Chondrocyte (in vitro differentiated cells): ENCODE measurements at regions not wholly inside any gene's neighbourhood (a gene's known extent, or its start where the extent isn't known, plus 50 kb on each side); places are given as distances from the start of the nearest gene placed in this dataset.

Source experiments
- DNase-seq: peaks from one replicate; pipeline ENCODE4 v3.0.0; 2021; ENCODE audit warnings: mixed read lengths, low spot score
- H3K27ac Mint-ChIP-seq: one replicate; pipeline ENCODE4 v1.8.0; 2021; ENCODE audit warnings: mild to moderate bottlenecking, moderate library complexity, mixed read lengths; ENCODE audit not compliant: unreplicated experiment
- H3K27me3 Mint-ChIP-seq: 2 replicates; pipeline ENCODE4 v1.8.0; 2021; ENCODE audit warnings: low read depth, mixed read lengths
- H3K36me3 Mint-ChIP-seq: 2 replicates; pipeline ENCODE4 v1.8.0; 2021; ENCODE audit warnings: low read depth, mixed read lengths
- H3K4me1 Mint-ChIP-seq: 2 replicates; pipeline ENCODE4 v1.8.0; 2021; ENCODE audit warnings: low read depth, mild to moderate bottlenecking, mixed read lengths
- H3K4me3 Mint-ChIP-seq: one replicate; pipeline ENCODE4 v1.8.0; 2021; ENCODE audit warnings: mild to moderate bottlenecking, moderate library complexity, mixed read lengths; ENCODE audit not compliant: unreplicated experiment
- H3K9me3 Mint-ChIP-seq: 2 replicates; pipeline ENCODE4 v1.8.0; 2021; ENCODE audit warnings: low read depth, mixed read lengths
- TF ChIP-seq, protein P1 (sequence below): fragments of 200-600 bp; sonication (generic); IDR thresholded peaks from 2 replicates; pipeline ENCODE4 v1.5.0; 2021; ENCODE audit warnings: antibody characterized with exemption, mild to moderate bottlenecking, moderate library complexity

DNA sequence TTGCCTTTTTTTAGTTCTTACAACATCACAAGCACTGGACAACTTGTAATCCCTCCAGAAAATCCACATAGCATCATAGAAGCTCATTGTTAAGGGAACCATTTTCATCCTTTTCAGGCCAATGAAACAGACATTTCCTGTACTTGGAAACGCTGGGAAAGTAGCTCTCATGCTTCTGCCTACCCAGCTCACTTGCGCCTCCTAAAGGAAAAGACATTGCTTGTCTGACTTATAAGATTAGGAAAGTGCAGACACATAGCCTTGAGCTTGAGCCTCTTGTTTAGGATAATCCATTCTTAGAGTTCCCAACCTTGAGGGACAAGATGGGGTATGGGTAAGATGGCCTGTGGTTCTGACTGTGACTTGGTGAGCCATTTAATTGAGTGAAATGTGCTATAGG is 589.5 kb downstream of the NOVA1 start:
- H3K4me3 Mint-ChIP-seq: no peak overlapping the region

DNA sequence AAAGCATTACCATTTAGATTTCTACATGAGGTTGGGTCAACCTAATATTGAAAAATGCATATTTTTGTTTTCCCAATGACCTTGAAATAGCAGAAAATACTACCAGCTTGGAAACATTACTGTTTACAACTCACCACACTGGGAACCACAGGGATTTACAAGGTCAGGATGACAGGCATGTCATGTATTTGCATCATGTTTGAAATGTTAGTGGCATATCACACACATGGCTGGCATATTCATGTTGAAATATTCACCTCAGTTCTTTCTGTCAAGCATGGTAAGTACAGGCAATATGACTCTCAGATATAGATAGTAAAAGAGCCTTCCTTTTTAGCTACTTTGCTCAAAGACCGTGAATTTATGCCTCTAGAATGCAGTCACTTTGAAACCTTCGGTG is 593.5 kb downstream of the NOVA1 start:
- TF ChIP-seq, protein P1, sequence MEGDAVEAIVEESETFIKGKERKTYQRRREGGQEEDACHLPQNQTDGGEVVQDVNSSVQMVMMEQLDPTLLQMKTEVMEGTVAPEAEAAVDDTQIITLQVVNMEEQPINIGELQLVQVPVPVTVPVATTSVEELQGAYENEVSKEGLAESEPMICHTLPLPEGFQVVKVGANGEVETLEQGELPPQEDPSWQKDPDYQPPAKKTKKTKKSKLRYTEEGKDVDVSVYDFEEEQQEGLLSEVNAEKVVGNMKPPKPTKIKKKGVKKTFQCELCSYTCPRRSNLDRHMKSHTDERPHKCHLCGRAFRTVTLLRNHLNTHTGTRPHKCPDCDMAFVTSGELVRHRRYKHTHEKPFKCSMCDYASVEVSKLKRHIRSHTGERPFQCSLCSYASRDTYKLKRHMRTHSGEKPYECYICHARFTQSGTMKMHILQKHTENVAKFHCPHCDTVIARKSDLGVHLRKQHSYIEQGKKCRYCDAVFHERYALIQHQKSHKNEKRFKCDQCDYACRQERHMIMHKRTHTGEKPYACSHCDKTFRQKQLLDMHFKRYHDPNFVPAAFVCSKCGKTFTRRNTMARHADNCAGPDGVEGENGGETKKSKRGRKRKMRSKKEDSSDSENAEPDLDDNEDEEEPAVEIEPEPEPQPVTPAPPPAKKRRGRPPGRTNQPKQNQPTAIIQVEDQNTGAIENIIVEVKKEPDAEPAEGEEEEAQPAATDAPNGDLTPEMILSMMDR: no peak
- Mint-ChIP-seq H3K36me3 (no peaks in the 10 kb centered on the region), H3K27ac (no peak overlapping the region), H3K4me1 (no peaks in the 10 kb centered on the region), H3K9me3 (peaks cover 8% of the 10 kb centered on the region), H3K4me3 (no peak overlapping the region), H3K27me3 (no peaks in the 10 kb centered on the region)
- no peak for DNase-seq

More for the DNA sequence above, 589.5 kb downstream of the NOVA1 start:
- Mint-ChIP-seq H3K27me3 (no peaks in the 10 kb centered on the region), H3K4me1 (no peaks in the 10 kb centered on the region), H3K27ac (no peak overlapping the region), H3K9me3 (peaks cover 17% of the 10 kb centered on the region), H3K36me3 (no peaks in the 10 kb centered on the region)
- no peak for DNase-seq
- TF ChIP-seq, protein P1: no peak

DNA sequence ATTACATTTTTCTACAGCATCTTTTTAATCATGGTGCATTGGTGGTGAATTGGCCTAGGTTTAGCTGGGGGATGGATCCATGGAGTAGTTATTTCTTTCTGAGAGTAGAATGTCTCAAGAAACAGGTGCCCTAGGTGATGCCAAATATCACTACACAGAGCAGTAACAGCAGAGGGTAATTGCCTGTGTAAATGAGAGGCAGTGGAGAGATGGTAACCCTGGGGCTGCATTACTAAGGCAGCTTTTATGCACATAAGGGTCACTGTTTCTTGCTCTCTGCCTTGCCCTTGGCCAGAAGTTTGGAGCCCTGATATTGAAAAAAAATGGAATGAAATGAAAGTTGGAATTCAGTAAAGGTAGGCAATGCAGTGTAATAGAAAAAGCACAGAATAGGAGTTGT is 604.0 kb downstream of the NOVA1 start:
- H3K9me3 Mint-ChIP-seq: peaks cover 10% of the 10 kb centered on the region
- no peaks in the 10 kb centered on the region for H3K4me1 Mint-ChIP-seq
- DNase-seq: no peak
- H3K27ac Mint-ChIP-seq: no peak overlapping the region
- TF ChIP-seq, protein P1: no peak
- no peaks in the 10 kb centered on the region for H3K36me3 Mint-ChIP-seq
- no peak overlapping the region for H3K4me3 Mint-ChIP-seq
- H3K27me3 Mint-ChIP-seq: no peaks in the 10 kb centered on the region

DNA sequence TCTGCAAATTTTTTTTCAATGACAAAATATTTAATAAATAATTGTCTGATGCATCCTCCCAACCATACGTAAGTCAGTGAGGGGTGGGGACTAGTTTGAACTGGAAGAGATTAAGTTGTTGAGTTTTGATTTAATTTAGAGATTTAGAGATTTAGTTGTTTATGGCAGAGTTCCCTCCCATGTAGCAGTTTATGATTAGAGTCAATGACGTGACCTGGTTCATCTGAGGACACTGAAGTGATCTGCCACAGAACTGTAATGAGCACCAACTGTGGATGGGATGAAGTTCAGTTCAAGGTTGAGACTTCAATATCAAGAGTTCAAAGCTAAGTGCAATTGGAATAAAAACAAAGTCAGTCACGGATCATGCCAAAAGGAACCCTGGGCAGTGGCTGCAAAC is 609.3 kb downstream of the NOVA1 start:
- Mint-ChIP-seq H3K9me3 (peaks cover 28% of the 10 kb centered on the region), H3K4me3 (no peak overlapping the region)
- TF ChIP-seq, protein P1: no peak

DNA sequence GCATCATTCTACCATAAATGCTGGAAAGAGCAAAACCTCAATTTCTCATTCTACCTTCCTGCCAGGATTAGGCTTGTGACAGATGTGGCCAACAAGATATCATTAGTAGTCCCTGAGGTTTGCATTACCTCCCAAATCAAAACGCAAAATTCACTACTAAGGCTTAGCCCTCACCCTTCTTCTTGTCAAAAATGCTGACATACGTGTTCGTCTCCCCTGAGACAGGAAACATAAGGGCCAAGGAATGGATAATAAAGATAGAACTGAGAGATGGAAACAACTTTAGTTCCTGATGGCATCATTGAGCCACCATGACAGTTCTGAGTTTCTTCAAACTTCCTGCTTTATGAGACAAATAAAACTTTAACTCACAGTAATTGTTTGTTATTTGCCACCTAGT is 642.1 kb downstream of the NOVA1 start:
- no peak overlapping the region for H3K4me3 Mint-ChIP-seq
- no peaks in the 10 kb centered on the region for H3K36me3 Mint-ChIP-seq
- H3K9me3 Mint-ChIP-seq: peaks cover 24% of the 10 kb centered on the region
- TF ChIP-seq, protein P1: no peak
- no peaks in the 10 kb centered on the region for H3K27me3 Mint-ChIP-seq
- no peak for DNase-seq
- no peaks in the 10 kb centered on the region for H3K4me1 Mint-ChIP-seq
- H3K27ac Mint-ChIP-seq: no peak overlapping the region

More for the DNA sequence above, 609.3 kb downstream of the NOVA1 start:
- no peak for DNase-seq
- Mint-ChIP-seq H3K36me3 (no peaks in the 10 kb centered on the region), H3K27ac (no peak overlapping the region), H3K27me3 (no peaks in the 10 kb centered on the region), H3K4me1 (no peaks in the 10 kb centered on the region)
